ENCODE measurements at regions not wholly inside any gene's neighbourhood (a gene's known extent, or its start where the extent isn't known, plus 50 kb on each side); places are given as distances from the start of the nearest gene placed in this dataset.

- Histone ChIP-seq H3K27ac (ENCODE audit: low read depth in 1 of 2, low read length in 2 of 2) (no peak overlapping the region), H3K4me1 (ENCODE audit: insufficient read depth, low read length) (peaks cover 8% of the 10 kb centered on the region), H3K4me3 (ENCODE audit: low read length) (no peak overlapping the region), H3K36me3 (ENCODE audit: insufficient read depth, low read length) (no peaks in the 10 kb centered on the region), H3K9me3 (ENCODE audit: control insufficient read depth in 1 of 2, insufficient read depth in 1 of 2, low read length in 2 of 2) (no peaks in the 10 kb centered on the region), H3K27me3 (ENCODE audit: control insufficient read depth in 1 of 2, insufficient read depth in 2 of 2, low read length in 2 of 2) (no peaks in the 10 kb centered on the region)
- Mint-ChIP-seq H3K36me3 (ENCODE audit: low read depth) (no peaks in the 10 kb centered on the region), H3K9me3 (no peaks in the 10 kb centered on the region), H3K4me1 (ENCODE audit: low read depth) (peaks cover 3% of the 10 kb centered on the region), H3K27ac (no peak overlapping the region), H3K27me3 (no peaks in the 10 kb centered on the region), H3K4me3 (no peak overlapping the region)
- no peak for DNase-seq
- no peak for ATAC-seq (ENCODE audit: poor library complexity)
- TF ChIP-seq CTCF (IDR thresholded peaks at IDR 0.05), result no peak
- ChIA-PET CTCF (no interaction called here), POLR2A (no interaction called here)
- intact Hi-C loops (cut with DNase I, micrococcal nuclease), result no loop called here
These were observed 282.1 kb upstream of the PRDM1 start for GRCh38 chr6:105804000-105804399.

- Mint-ChIP-seq H3K4me1 (ENCODE audit: low read depth) (no peaks in the 10 kb centered on the region), H3K4me3 (no peak overlapping the region), H3K27ac (no peak overlapping the region), H3K36me3 (ENCODE audit: low read depth) (no peaks in the 10 kb centered on the region), H3K9me3 (no peaks in the 10 kb centered on the region), H3K27me3 (no peaks in the 10 kb centered on the region)
- no peaks in the 10 kb centered on the region for H3K9me3 ChIP-seq (ENCODE audit: control insufficient read depth in 1 of 2, insufficient read depth in 1 of 2, low read length in 2 of 2)
- CTCF ChIA-PET, result no interaction called here
- ATAC-seq (ENCODE audit: poor library complexity), result no peak
- peaks cover 2% of the 10 kb centered on the region for H3K4me1 ChIP-seq (ENCODE audit: insufficient read depth, low read length)
- no peak for DNase-seq
- H3K27me3 ChIP-seq (ENCODE audit: control insufficient read depth in 1 of 2, insufficient read depth in 2 of 2, low read length in 2 of 2), result no peaks in the 10 kb centered on the region
- intact Hi-C loops (cut with DNase I, micrococcal nuclease), result no loop called here
- no peak for TF ChIP-seq CTCF (IDR thresholded peaks at IDR 0.05)
- POLR2A ChIA-PET, result no interaction called here
- H3K27ac ChIP-seq (ENCODE audit: low read depth in 1 of 2, low read length in 2 of 2), result no peak overlapping the region
- no peak overlapping the region for H3K4me3 ChIP-seq (ENCODE audit: low read length)
- H3K36me3 ChIP-seq (ENCODE audit: insufficient read depth, low read length), result no peaks in the 10 kb centered on the region
These were observed 282.7 kb upstream of the PRDM1 start for GRCh38 chr6:105803442-105803841.

- H3K4me1 Mint-ChIP-seq (ENCODE audit: low read depth), result no peaks in the 10 kb centered on the region
- no peak for DNase-seq
- H3K9me3 Mint-ChIP-seq, result no peaks in the 10 kb centered on the region
- H3K27me3 Mint-ChIP-seq, result no peaks in the 10 kb centered on the region
- ChIA-PET CTCF (no interaction called here), POLR2A (no interaction called here)
- Histone ChIP-seq H3K27ac (ENCODE audit: low read depth in 1 of 2, low read length in 2 of 2) (no peak overlapping the region), H3K9me3 (ENCODE audit: control insufficient read depth in 1 of 2, insufficient read depth in 1 of 2, low read length in 2 of 2) (no peaks in the 10 kb centered on the region), H3K36me3 (ENCODE audit: insufficient read depth, low read length) (no peaks in the 10 kb centered on the region), H3K4me1 (ENCODE audit: insufficient read depth, low read length) (peaks cover 2% of the 10 kb centered on the region), H3K27me3 (ENCODE audit: control insufficient read depth in 1 of 2, insufficient read depth in 2 of 2, low read length in 2 of 2) (no peaks in the 10 kb centered on the region), H3K4me3 (ENCODE audit: low read length) (no peak overlapping the region)
- intact Hi-C loops (cut with DNase I, micrococcal nuclease), result no loop called here
- H3K36me3 Mint-ChIP-seq (ENCODE audit: low read depth), result no peaks in the 10 kb centered on the region
- H3K4me3 Mint-ChIP-seq, result no peak overlapping the region
- no peak overlapping the region for H3K27ac Mint-ChIP-seq
- ATAC-seq (ENCODE audit: poor library complexity), result no peak
- TF ChIP-seq CTCF (IDR thresholded peaks at IDR 0.05), result no peak
These were observed 283.4 kb upstream of the PRDM1 start for GRCh38 chr6:105802703-105803102.
